ENCODE measurements at regions not wholly inside any gene's neighbourhood (a gene's known extent, or its start where the extent isn't known, plus 50 kb on each side); places are given as distances from the start of the nearest gene placed in this dataset.

GRCh38 chr11:130606781-130607511 lies 158.5 kb downstream of the ADAMTS15 start:
- TF ChIP-seq CTCF (conservative IDR thresholded peaks at IDR 0.05) (no peak), ZFX (IDR thresholded peaks at IDR 0.05) (no peak)

Data from C4-2B (cell line).